HEK293 (cell line): ENCODE measurements at regions not wholly inside any gene's neighbourhood (a gene's known extent, or its start where the extent isn't known, plus 50 kb on each side); places are given as distances from the start of the nearest gene placed in this dataset.
A peak's percentile ranks its signal among the peaks of the same experiment; 100 is the strongest.
"Not testable (repeated sequence)": the region's sequence is repeated elsewhere in the genome, so short reads cannot be mapped to it uniquely, and the experiment has no call there.

Source experiments
- CTCF ChIA-PET: fragments of 350-600 bp; formaldehyde crosslinking; extraction: SDS; loops from one replicate; lab custom pipeline; 2021; ENCODE audit warnings: antibody characterized with exemption; lab: Yijun Ruan, JAX
- POLR2A ChIA-PET: fragments of 300-600 bp; formaldehyde crosslinking; extraction: SDS; loops from one replicate; lab custom pipeline; 2020; ENCODE audit warnings: antibody characterized with exemption, inconsistent platforms; lab: Yijun Ruan, JAX
- H3K27ac ChIP-seq: fragments of 200-500 bp; sonication (Bioruptor generic); 2 replicates; pipeline ENCODE4 v1.5.1; 2014; ENCODE audit warnings: low read depth, low read length, control low read depth, inconsistent platforms; ENCODE audit errors: extremely low read depth
- H3K36me3 ChIP-seq, 2 experiments: fragments of 200-500 bp in 1 of 2; sonication (Bioruptor generic) in 1 of 2; 1 replicate in 1 of 2; 2 replicates in 1 of 2; pipeline ENCODE4 v1.5.1; 2014 to 2017; ENCODE audit warnings: inconsistent platforms in 2 of 2, low read length in 2 of 2; ENCODE audit not compliant: control insufficient read depth in 2 of 2, insufficient read depth in 1 of 2
- H3K4me1 ChIP-seq: fragments of 200-500 bp; sonication (Bioruptor generic); 2 replicates; pipeline ENCODE4 v1.5.1; 2014; ENCODE audit warnings: mild to moderate bottlenecking, low read length, inconsistent platforms; ENCODE audit not compliant: control insufficient read depth, insufficient read depth
- H3K4me3 ChIP-seq: 2 replicates; pipeline ENCODE4 v1.5.1; 2011; ENCODE audit warnings: low read depth, mild to moderate bottlenecking, control low read depth, low read length, moderate library complexity
- H3K9me3 ChIP-seq: fragments of 200-500 bp; sonication (Bioruptor generic); 2 replicates; pipeline ENCODE4 v1.5.1; 2014; ENCODE audit warnings: low read depth, low read length, inconsistent platforms; ENCODE audit not compliant: control insufficient read depth, insufficient read depth
- AEBP2 ChIP-seq: fragments of 450-650 bp; formaldehyde crosslinking; IDR thresholded peaks from 2 replicates; pipeline ENCODE4 v1.5.1; 2016; ENCODE audit warnings: missing biosample characterization, missing genetic modification characterization, borderline replicate concordance
- OVOL3 ChIP-seq: fragments of 450-650 bp; formaldehyde crosslinking; IDR thresholded peaks from 2 replicates; pipeline ENCODE4 v1.5.1; 2016; ENCODE audit warnings: missing biosample characterization, missing genetic modification characterization
- REST ChIP-seq: fragments of 450-650 bp; formaldehyde crosslinking; IDR thresholded peaks from 2 replicates; pipeline ENCODE4 v1.5.1; 2016; ENCODE audit warnings: missing biosample characterization, missing genetic modification characterization
- ZBTB1 ChIP-seq: fragments of 450-650 bp; formaldehyde crosslinking; IDR thresholded peaks from 2 replicates; pipeline ENCODE4 v1.5.1; 2016; ENCODE audit warnings: missing biosample characterization, missing genetic modification characterization
- ZBTB11 ChIP-seq: fragments of 450-650 bp; formaldehyde crosslinking; conservative IDR thresholded peaks from 2 replicates; pipeline ENCODE4 v1.5.1; 2016; ENCODE audit warnings: low read depth, missing biosample characterization, missing genetic modification characterization
- ZBTB21 ChIP-seq: fragments of 450-650 bp; formaldehyde crosslinking; IDR thresholded peaks from 2 replicates; pipeline ENCODE4 v1.5.1; 2017; ENCODE audit warnings: missing biosample characterization, missing genetic modification characterization
- ZBTB8A ChIP-seq: fragments of 450-650 bp; formaldehyde crosslinking; IDR thresholded peaks from 2 replicates; pipeline ENCODE4 v1.5.1; 2016; ENCODE audit warnings: missing biosample characterization, missing genetic modification characterization
- ZNF140 ChIP-seq: fragments of 450-650 bp; formaldehyde crosslinking; IDR thresholded peaks from 2 replicates; pipeline ENCODE4 v1.5.1; 2016; ENCODE audit warnings: missing biosample characterization, missing genetic modification characterization
- ZNF202 ChIP-seq: fragments of 450-650 bp; formaldehyde crosslinking; IDR thresholded peaks from 2 replicates; pipeline ENCODE4 v1.5.1; 2016; ENCODE audit warnings: missing biosample characterization, missing genetic modification characterization, borderline replicate concordance
- ZNF266 ChIP-seq: fragments of 450-650 bp; formaldehyde crosslinking; IDR thresholded peaks from 2 replicates; pipeline ENCODE4 v1.5.1; 2016; ENCODE audit warnings: missing biosample characterization, missing genetic modification characterization, low read depth
- ZNF394 ChIP-seq: fragments of 450-650 bp; formaldehyde crosslinking; IDR thresholded peaks from 2 replicates; pipeline ENCODE4 v1.5.1; 2016; ENCODE audit warnings: missing biosample characterization, missing genetic modification characterization, mild to moderate bottlenecking, moderate library complexity, borderline replicate concordance
- ZNF426 ChIP-seq: fragments of 450-650 bp; formaldehyde crosslinking; IDR thresholded peaks from 2 replicates; pipeline ENCODE4 v1.5.1; 2017; ENCODE audit warnings: missing biosample characterization, missing genetic modification characterization, mild to moderate bottlenecking, inconsistent platforms, moderate library complexity
- ZNF433 ChIP-seq: fragments of 450-650 bp; formaldehyde crosslinking; IDR thresholded peaks from 2 replicates; pipeline ENCODE4 v1.5.1; 2016; ENCODE audit warnings: missing biosample characterization, missing genetic modification characterization, low read depth
- ZNF501 ChIP-seq: fragments of 450-650 bp; formaldehyde crosslinking; IDR thresholded peaks from 2 replicates; pipeline ENCODE4 v1.5.1; 2016; ENCODE audit warnings: missing biosample characterization, missing genetic modification characterization
- ZNF510 ChIP-seq: fragments of 450-650 bp; formaldehyde crosslinking; IDR thresholded peaks from 2 replicates; pipeline ENCODE4 v1.5.1; 2018; ENCODE audit warnings: mild to moderate bottlenecking, missing genetic modification characterization, missing biosample characterization; ENCODE audit not compliant: insufficient replicate concordance
- ZNF518A ChIP-seq: fragments of 450-650 bp; formaldehyde crosslinking; conservative IDR thresholded peaks from 2 replicates; pipeline ENCODE4 v1.5.1; 2016; ENCODE audit warnings: low read depth, missing biosample characterization, missing genetic modification characterization
- ZNF555 ChIP-seq: fragments of 450-650 bp; formaldehyde crosslinking; conservative IDR thresholded peaks from 2 replicates; pipeline ENCODE4 v1.5.1; 2017; ENCODE audit warnings: missing biosample characterization, mild to moderate bottlenecking, missing genetic modification characterization, inconsistent platforms
- ZNF558 ChIP-seq: fragments of 450-650 bp; formaldehyde crosslinking; IDR thresholded peaks from 2 replicates; pipeline ENCODE4 v1.5.1; 2016; ENCODE audit warnings: missing biosample characterization, missing genetic modification characterization
- ZNF560 ChIP-seq: fragments of 450-650 bp; formaldehyde crosslinking; IDR thresholded peaks from 2 replicates; pipeline ENCODE4 v1.5.1; 2017; ENCODE audit warnings: missing biosample characterization, missing genetic modification characterization, borderline replicate concordance
- ZNF580 ChIP-seq: fragments of 450-650 bp; formaldehyde crosslinking; IDR thresholded peaks from 2 replicates; pipeline ENCODE4 v1.5.1; 2016; ENCODE audit warnings: missing biosample characterization, missing genetic modification characterization
- ZNF623 ChIP-seq: fragments of 450-650 bp; formaldehyde crosslinking; IDR thresholded peaks from 2 replicates; pipeline ENCODE4 v1.5.1; 2016; ENCODE audit warnings: missing biosample characterization, missing genetic modification characterization
- ZNF654 ChIP-seq: fragments of 450-650 bp; formaldehyde crosslinking; IDR thresholded peaks from 2 replicates; pipeline ENCODE4 v1.5.1; 2016; ENCODE audit warnings: low read depth, missing biosample characterization, missing genetic modification characterization
- ZNF664 ChIP-seq: fragments of 450-650 bp; formaldehyde crosslinking; IDR thresholded peaks from 2 replicates; pipeline ENCODE4 v1.5.1; 2016; ENCODE audit warnings: missing biosample characterization, missing genetic modification characterization
- ZXDB ChIP-seq: fragments of 450-650 bp; formaldehyde crosslinking; IDR thresholded peaks from 2 replicates; pipeline ENCODE4 v1.5.1; 2016; ENCODE audit warnings: missing biosample characterization, missing genetic modification characterization

GRCh38 chrX:11905933-11906332, 147.9 kb downstream of the MSL3 start:
- POLR2A ChIA-PET, H3K9me3 ChIP-seq: not testable (repeated sequence)
- peak; percentile 85 for TF ChIP-seq ZBTB11 (tag by site-specific recombination)
- peak; percentile 63; the same call in 1 of the 2 replicates for TF ChIP-seq ZNF202 (tag by site-specific recombination)
- TF ChIP-seq ZNF558 (tag by site-specific recombination) = 0 out of 2 replicates have a peak, but pooled peaks have one; percentile 36
- 0 out of 2 replicates have a peak, but pooled peaks have one; percentile 20 for TF ChIP-seq OVOL3 (tag by site-specific recombination)
- TF ChIP-seq AEBP2 = peak; percentile 42; the same call in 1 of the 2 replicates
- TF ChIP-seq ZNF664 = peak; percentile 52; the same call in 1 of the 2 replicates
- peak; percentile 20; the same call in 1 of the 2 replicates for TF ChIP-seq ZNF654 (tag by site-specific recombination)
- TF ChIP-seq ZNF426 = peak; percentile 86
- 0 out of 2 replicates have a peak, but pooled peaks have one; percentile 17 for TF ChIP-seq ZNF580 (tag by site-specific recombination)
- peak; percentile 66 for TF ChIP-seq ZNF510 (tag by site-specific recombination)
- peak; percentile 58 for TF ChIP-seq ZBTB8A (tag by site-specific recombination)
- TF ChIP-seq ZBTB1 (tag by site-specific recombination) = 0 out of 2 replicates have a peak, but pooled peaks have one; percentile 32
- TF ChIP-seq ZXDB (tag by site-specific recombination) = peak; percentile 68
- TF ChIP-seq ZNF140 (tag by site-specific recombination) = peak; percentile 94
- TF ChIP-seq ZNF394 = peak; percentile 88; the same call in 1 of the 2 replicates
- TF ChIP-seq ZNF518A (tag by site-specific recombination) = peak; percentile 88
- TF ChIP-seq ZNF560 = peak; percentile 59; the same call in 1 of the 2 replicates
- TF ChIP-seq ZBTB21 (tag by site-specific recombination) = peak; percentile 40; the same call in 1 of the 2 replicates
- peak; percentile 74 for TF ChIP-seq ZNF623 (tag by site-specific recombination)
- TF ChIP-seq REST (tag by site-specific recombination) = peak; percentile 64; the same call in 1 of the 2 replicates
- peak; percentile 69; the same call in 1 of the 2 replicates for TF ChIP-seq ZNF433 (tag by site-specific recombination)
- peak; percentile 94 for TF ChIP-seq ZNF555 (tag by site-specific recombination)
- 0 out of 2 replicates have a peak, but pooled peaks have one; percentile 48 for TF ChIP-seq ZNF501 (tag by site-specific recombination)
- peak; percentile 31; the same call in 1 of the 2 replicates for TF ChIP-seq ZNF266 (tag by site-specific recombination)
- TF ChIP-seq, all 188 proteins: peak for 24; not testable (repeated sequence) for 164
- H3K36me3 ChIP-seq, H3K4me1 ChIP-seq, CTCF ChIA-PET, H3K4me3 ChIP-seq, H3K27ac ChIP-seq: not testable (repeated sequence)
